H1 (cell line): ENCODE measurements at regions not wholly inside any gene's neighbourhood (a gene's known extent, or its start where the extent isn't known, plus 50 kb on each side); places are given as distances from the start of the nearest gene placed in this dataset.

Experiments
- CTCF ChIA-PET: fragments of 300-600 bp; sonication (Branson Sonifier 250); formaldehyde crosslinking; loops from one replicate; lab custom pipeline; 2021; ENCODE audit not compliant: partially characterized antibody; lab: Charles Lee
- POLR2A ChIA-PET: fragments of 300-600 bp; sonication (Branson Sonifier 250); formaldehyde crosslinking; loops from one replicate; lab custom pipeline; 2021; ENCODE audit warnings: inconsistent platforms; ENCODE audit not compliant: partially characterized antibody; lab: Charles Lee
- DNase-seq, 2 experiments: peaks; one replicate each; pipeline versions ENCODE4 v3.0.0 to v3.0.0-alpha.2; 2010 to 2022; ENCODE audit warnings: low spot score in 2 of 2, low read depth in 1 of 2, mixed read lengths in 1 of 2
- FAIRE-seq: peaks from 2 replicates; lab custom pipeline; 2011; peaks lifted over from hg19 to GRCh38; lab: Jason Lieb, UNC
- H2AFZ ChIP-seq: 2 replicates; pipeline ENCODE4 v1.8.1; 2012; ENCODE audit warnings: low read length, inconsistent platforms
- H2AK5ac ChIP-seq: 2 replicates; pipeline ENCODE4 v1.6.1; 2013; ENCODE audit warnings: low read depth, low read length
- H2BK120ac ChIP-seq: replicated peaks from 2 replicates; pipeline ENCODE3; 2013; ENCODE audit warnings: low read depth, low read length, inconsistent platforms
- H2BK12ac ChIP-seq: 2 replicates; pipeline ENCODE4 v1.6.1; 2013; ENCODE audit warnings: low read depth, low read length
- H2BK15ac ChIP-seq: 2 replicates; pipeline ENCODE4 v1.6.1; 2013; ENCODE audit warnings: low read length
- H2BK20ac ChIP-seq: 2 replicates; pipeline ENCODE4 v1.6.1; 2013; ENCODE audit warnings: low read length
- H2BK5ac ChIP-seq: 2 replicates; pipeline ENCODE4 v1.6.1; 2013; ENCODE audit warnings: low read depth, low read length
- H3K14ac ChIP-seq: 2 replicates; pipeline ENCODE4 v1.6.1; 2013; ENCODE audit warnings: inconsistent platforms; ENCODE audit not compliant: insufficient read length
- H3K18ac ChIP-seq: 2 replicates; pipeline ENCODE4 v1.6.1; 2013; ENCODE audit warnings: low read length; ENCODE audit errors: extremely low read depth
- H3K23ac ChIP-seq: 2 replicates; pipeline ENCODE4 v1.6.1; 2013; ENCODE audit warnings: inconsistent platforms; ENCODE audit not compliant: insufficient read length
- H3K23me2 ChIP-seq: 2 replicates; pipeline ENCODE4 v1.6.1; 2013; ENCODE audit warnings: low read depth, low read length
- H3K27ac ChIP-seq: 2 replicates; pipeline ENCODE4 v1.6.1; 2011; ENCODE audit warnings: low read depth, low read length, inconsistent platforms
- H3K27me3 ChIP-seq, 4 experiments: replicated peaks in 1 of 4; 1 replicate in 1 of 4; 2 replicates in 3 of 4; pipeline versions ENCODE4 v1.6.1 to v1.8.1; 2011 to 2013; ENCODE audit warnings: low read length in 3 of 4, mild to moderate bottlenecking in 3 of 4, inconsistent platforms in 2 of 4, mixed read lengths in 2 of 4, moderate library complexity in 1 of 4; ENCODE audit not compliant: control insufficient read depth in 3 of 4, insufficient read depth in 3 of 4; ENCODE audit errors: extremely low read depth in 1 of 4
- H3K36me3 ChIP-seq, 4 experiments: 2 replicates each; pipeline versions ENCODE4 v1.6.1 to v1.8.1; 2011 to 2013; ENCODE audit warnings: mild to moderate bottlenecking in 4 of 4, low read length in 3 of 4, moderate library complexity in 2 of 4, control low read depth in 1 of 4, inconsistent platforms in 1 of 4; ENCODE audit not compliant: insufficient read depth in 4 of 4, control insufficient read depth in 2 of 4
- H3K4ac ChIP-seq: replicated peaks from 2 replicates; pipeline ENCODE3; 2013; ENCODE audit warnings: low read length, low read depth, mixed read lengths, inconsistent platforms; ENCODE audit not compliant: insufficient read length
- H3K4me1 ChIP-seq, 4 experiments: replicated peaks in 1 of 4; 1 replicate in 1 of 4; 2 replicates in 3 of 4; pipeline versions ENCODE4 v1.6.1 to v1.8.1; 2011 to 2013; ENCODE audit warnings: low read length in 3 of 4, inconsistent platforms in 2 of 4, mixed read lengths in 1 of 4; ENCODE audit not compliant: insufficient read depth in 4 of 4, control insufficient read depth in 3 of 4
- H3K4me2 ChIP-seq, 2 experiments: 2 replicates each; pipeline versions ENCODE4 v1.6.1 to v1.8.1; 2011 to 2013; ENCODE audit warnings: low read depth in 2 of 2, low read length in 2 of 2, control low read depth in 1 of 2, inconsistent platforms in 1 of 2, mild to moderate bottlenecking in 1 of 2; ENCODE audit not compliant: insufficient read depth in 1 of 2
- H3K4me3 ChIP-seq, 4 experiments: fragments of 200-600, 300-600 bp in 1 of 4; sonication (generic), shearing (Covaris generic), sonication (Bioruptor Twin) in 1 of 4; 2 replicates each; pipeline versions ENCODE4 v1.5.1 to v1.8.1; 2011 to 2016; ENCODE audit warnings: low read length in 4 of 4, low read depth in 3 of 4, control low read depth in 2 of 4, inconsistent platforms in 2 of 4, mild to moderate bottlenecking in 2 of 4, mixed read lengths in 1 of 4, moderate library complexity in 1 of 4; ENCODE audit not compliant: insufficient read depth in 2 of 4; ENCODE audit errors: extremely low read depth in 1 of 4
- H3K56ac ChIP-seq: replicated peaks from 2 replicates; pipeline ENCODE3; 2013; ENCODE audit warnings: low read depth, mild to moderate bottlenecking, mixed read lengths, low read length, inconsistent platforms; ENCODE audit not compliant: insufficient read length
- H3K79me1 ChIP-seq: 2 replicates; pipeline ENCODE4 v1.6.1; 2013; ENCODE audit warnings: low read depth, low read length, control low read depth
- H3K79me2 ChIP-seq, 2 experiments: 2 replicates each; pipeline versions ENCODE4 v1.6.1 to v1.8.1; 2012 to 2013; ENCODE audit warnings: low read length in 2 of 2, mild to moderate bottlenecking in 2 of 2, inconsistent platforms in 1 of 2; ENCODE audit not compliant: insufficient read depth in 2 of 2, control insufficient read depth in 1 of 2
- H3K9ac ChIP-seq, 4 experiments: replicated peaks in 1 of 4; 1 replicate in 1 of 4; 2 replicates in 3 of 4; pipeline versions ENCODE4 v1.6.1 to v1.8.1; 2011 to 2013; ENCODE audit warnings: low read depth in 3 of 4, low read length in 3 of 4, control low read depth in 2 of 4, mild to moderate bottlenecking in 2 of 4, moderate library complexity in 2 of 4, inconsistent platforms in 1 of 4; ENCODE audit errors: extremely low read depth in 1 of 4
- H3K9me3 ChIP-seq, 2 experiments: 2 replicates each; pipeline versions ENCODE4 v1.6.1 to v1.8.1; 2012 to 2013; ENCODE audit warnings: mild to moderate bottlenecking in 2 of 2, moderate library complexity in 2 of 2, control low read depth in 1 of 2, inconsistent platforms in 1 of 2, low read depth in 1 of 2, low read length in 1 of 2, mixed read lengths in 1 of 2; ENCODE audit not compliant: insufficient read depth in 2 of 2
- H4K20me1 ChIP-seq, 2 experiments: replicated peaks in 1 of 2; 2 replicates each; pipeline versions ENCODE3 to v1.8.1; 2011 to 2013; ENCODE audit warnings: inconsistent platforms in 2 of 2, low read length in 2 of 2, mild to moderate bottlenecking in 1 of 2; ENCODE audit not compliant: insufficient read depth in 2 of 2, control insufficient read depth in 1 of 2
- H4K5ac ChIP-seq: 2 replicates; pipeline ENCODE4 v1.6.1; 2013; ENCODE audit warnings: low read length, low read depth, mixed read lengths, inconsistent platforms; ENCODE audit not compliant: insufficient read length
- H4K8ac ChIP-seq: 2 replicates; pipeline ENCODE4 v1.8.0; 2013; ENCODE audit warnings: mild to moderate bottlenecking, moderate library complexity, low read length, inconsistent platforms; ENCODE audit not compliant: insufficient read depth; ENCODE audit errors: extremely low read depth
- H4K91ac ChIP-seq: replicated peaks from 2 replicates; pipeline ENCODE3; 2013; ENCODE audit warnings: low read length, mixed read lengths, inconsistent platforms; ENCODE audit not compliant: insufficient read length
- ATF3 ChIP-seq: IDR thresholded peaks from 2 replicates; pipeline ENCODE4 v1.6.1; 2011; ENCODE audit warnings: low read depth, mild to moderate bottlenecking, low read length; ENCODE audit not compliant: insufficient read depth
- CEBPB ChIP-seq: IDR thresholded peaks from 2 replicates; pipeline ENCODE4 v1.6.1; 2012; ENCODE audit warnings: low read depth, low read length
- KDM5A ChIP-seq: fragments of 200-600 bp; IDR thresholded peaks from 2 replicates; pipeline ENCODE4 v1.7.1; 2012; ENCODE audit warnings: mild to moderate bottlenecking, low read length, inconsistent platforms, mixed read lengths
- RFX5 ChIP-seq: IDR thresholded peaks from 2 replicates; pipeline ENCODE4 v1.6.1; 2011; ENCODE audit warnings: low read depth, low read length, improper control_type of control experiment, borderline replicate concordance
- WGBS, 2 experiments: shearing (Covaris generic) in 1 of 2; methylation state at CpG; one replicate each; pipeline versions ENCODE4 v1.1.6 to v1.1.7; 2013 to 2015; ENCODE audit warnings: low lambda C conversion rate in 2 of 2, mixed read lengths in 2 of 2, inconsistent platforms in 1 of 2, low coverage in 1 of 2, missing lambda C conversion rate in 1 of 2; ENCODE audit not compliant: insufficient replicate concordance in 2 of 2, insufficient coverage in 1 of 2, insufficient read length in 1 of 2; ENCODE audit errors: extremely low coverage in 1 of 2, missing lambda C conversion rate in 1 of 2; 5-methylcytosine and 5-hydroxymethylcytosine counted together

GRCh38 chr16:63453261-63453660, 1417.0 kb upstream of the CDH8 start:
- no peaks in the 10 kb centered on the region for H3K9me3 ChIP-seq
- H3K79me2 ChIP-seq = no peaks in the 10 kb centered on the region
- no peaks in the 10 kb centered on the region for H3K4me1 ChIP-seq
- ChIA-PET CTCF (interaction anchor here (1.0 kb wide), 1 partner anchor 600 kb away, joined by 3 read pairs; no protein-coding TSS in a partner anchor), POLR2A (no interaction called here)
- no peak overlapping the region for H3K9ac ChIP-seq
- no peaks in the 10 kb centered on the region for H3K23me2 ChIP-seq
- no peaks in the 10 kb centered on the region for H3K27me3 ChIP-seq
- no peak overlapping the region for H4K91ac ChIP-seq
- H2AK5ac ChIP-seq = no peak overlapping the region
- H3K27ac ChIP-seq = no peak overlapping the region
- H4K5ac ChIP-seq = no peak overlapping the region
- no peak overlapping the region for H3K4me3 ChIP-seq
- H4K8ac ChIP-seq = no peak overlapping the region
- no peak overlapping the region for H3K14ac ChIP-seq
- H3K36me3 ChIP-seq = no peaks in the 10 kb centered on the region
- no peak overlapping the region for H3K23ac ChIP-seq
- H3K18ac ChIP-seq = no peak overlapping the region
- no peak overlapping the region for H2BK5ac ChIP-seq
- no peak for TF ChIP-seq KDM5A
- no peak for TF ChIP-seq ATF3
- TF ChIP-seq RFX5 = no peak
- TF ChIP-seq CEBPB = no peak
- H2BK20ac ChIP-seq = no peak overlapping the region
- no peak overlapping the region for H3K4me2 ChIP-seq
- H2AFZ ChIP-seq = no peak overlapping the region
- no peak overlapping the region for H3K56ac ChIP-seq
- H2BK15ac ChIP-seq = no peak overlapping the region
- no peak for FAIRE-seq
- WGBS, 2 experiments = 93% methylated on average over 3 of the region's 3 CpGs; no CpG with 5 or more reads in 1 of the 2 experiments
- no peaks in the 10 kb centered on the region for H4K20me1 ChIP-seq
- no peaks in the 10 kb centered on the region for H3K79me1 ChIP-seq
- H3K4ac ChIP-seq = no peak overlapping the region
- DNase-seq = no peak
- no peak overlapping the region for H2BK120ac ChIP-seq
- no peak overlapping the region for H2BK12ac ChIP-seq
